ENCODE measurements at regions not wholly inside any gene's neighbourhood (a gene's known extent, or its start where the extent isn't known, plus 50 kb on each side); places are given as distances from the start of the nearest gene placed in this dataset.

DNA sequence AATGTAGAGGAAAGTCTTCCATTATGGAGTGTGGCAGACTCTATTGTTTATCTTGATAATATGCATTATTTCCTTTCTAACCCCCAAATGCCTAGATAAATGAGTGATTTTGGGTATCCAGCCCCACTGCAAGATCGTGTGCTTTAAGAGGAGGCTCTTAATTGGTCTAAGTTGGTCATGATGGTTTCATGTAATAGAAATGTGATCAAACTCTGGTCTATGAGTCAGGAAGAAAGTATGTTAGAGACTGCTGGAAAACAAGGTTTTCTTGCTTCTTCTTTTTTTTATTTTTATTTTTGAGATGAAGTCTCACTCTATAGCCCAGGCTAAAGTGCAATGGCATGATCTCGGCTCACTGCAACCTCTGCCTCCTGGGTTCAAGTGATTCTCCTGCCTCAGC lies 344.5 kb upstream of the TNP1 start (continued):
- TF ChIP-seq, protein P1, sequence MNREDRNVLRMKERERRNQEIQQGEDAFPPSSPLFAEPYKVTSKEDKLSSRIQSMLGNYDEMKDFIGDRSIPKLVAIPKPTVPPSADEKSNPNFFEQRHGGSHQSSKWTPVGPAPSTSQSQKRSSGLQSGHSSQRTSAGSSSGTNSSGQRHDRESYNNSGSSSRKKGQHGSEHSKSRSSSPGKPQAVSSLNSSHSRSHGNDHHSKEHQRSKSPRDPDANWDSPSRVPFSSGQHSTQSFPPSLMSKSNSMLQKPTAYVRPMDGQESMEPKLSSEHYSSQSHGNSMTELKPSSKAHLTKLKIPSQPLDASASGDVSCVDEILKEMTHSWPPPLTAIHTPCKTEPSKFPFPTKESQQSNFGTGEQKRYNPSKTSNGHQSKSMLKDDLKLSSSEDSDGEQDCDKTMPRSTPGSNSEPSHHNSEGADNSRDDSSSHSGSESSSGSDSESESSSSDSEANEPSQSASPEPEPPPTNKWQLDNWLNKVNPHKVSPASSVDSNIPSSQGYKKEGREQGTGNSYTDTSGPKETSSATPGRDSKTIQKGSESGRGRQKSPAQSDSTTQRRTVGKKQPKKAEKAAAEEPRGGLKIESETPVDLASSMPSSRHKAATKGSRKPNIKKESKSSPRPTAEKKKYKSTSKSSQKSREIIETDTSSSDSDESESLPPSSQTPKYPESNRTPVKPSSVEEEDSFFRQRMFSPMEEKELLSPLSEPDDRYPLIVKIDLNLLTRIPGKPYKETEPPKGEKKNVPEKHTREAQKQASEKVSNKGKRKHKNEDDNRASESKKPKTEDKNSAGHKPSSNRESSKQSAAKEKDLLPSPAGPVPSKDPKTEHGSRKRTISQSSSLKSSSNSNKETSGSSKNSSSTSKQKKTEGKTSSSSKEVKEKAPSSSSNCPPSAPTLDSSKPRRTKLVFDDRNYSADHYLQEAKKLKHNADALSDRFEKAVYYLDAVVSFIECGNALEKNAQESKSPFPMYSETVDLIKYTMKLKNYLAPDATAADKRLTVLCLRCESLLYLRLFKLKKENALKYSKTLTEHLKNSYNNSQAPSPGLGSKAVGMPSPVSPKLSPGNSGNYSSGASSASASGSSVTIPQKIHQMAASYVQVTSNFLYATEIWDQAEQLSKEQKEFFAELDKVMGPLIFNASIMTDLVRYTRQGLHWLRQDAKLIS (CRISPR knock-in tag; IDR thresholded peaks at IDR 0.05) = no peak
- no peak for TF ChIP-seq ZSCAN30 (CRISPR knock-in tag; IDR thresholded peaks at IDR 0.05)
- no peak for TF ChIP-seq ZNF616 (CRISPR knock-in tag; IDR thresholded peaks at IDR 0.05; ENCODE audit: low read depth)
- no peak for TF ChIP-seq HDAC6 (IDR thresholded peaks at IDR 0.05; ENCODE audit: low read depth, low read length)
- TF ChIP-seq, protein P2, sequence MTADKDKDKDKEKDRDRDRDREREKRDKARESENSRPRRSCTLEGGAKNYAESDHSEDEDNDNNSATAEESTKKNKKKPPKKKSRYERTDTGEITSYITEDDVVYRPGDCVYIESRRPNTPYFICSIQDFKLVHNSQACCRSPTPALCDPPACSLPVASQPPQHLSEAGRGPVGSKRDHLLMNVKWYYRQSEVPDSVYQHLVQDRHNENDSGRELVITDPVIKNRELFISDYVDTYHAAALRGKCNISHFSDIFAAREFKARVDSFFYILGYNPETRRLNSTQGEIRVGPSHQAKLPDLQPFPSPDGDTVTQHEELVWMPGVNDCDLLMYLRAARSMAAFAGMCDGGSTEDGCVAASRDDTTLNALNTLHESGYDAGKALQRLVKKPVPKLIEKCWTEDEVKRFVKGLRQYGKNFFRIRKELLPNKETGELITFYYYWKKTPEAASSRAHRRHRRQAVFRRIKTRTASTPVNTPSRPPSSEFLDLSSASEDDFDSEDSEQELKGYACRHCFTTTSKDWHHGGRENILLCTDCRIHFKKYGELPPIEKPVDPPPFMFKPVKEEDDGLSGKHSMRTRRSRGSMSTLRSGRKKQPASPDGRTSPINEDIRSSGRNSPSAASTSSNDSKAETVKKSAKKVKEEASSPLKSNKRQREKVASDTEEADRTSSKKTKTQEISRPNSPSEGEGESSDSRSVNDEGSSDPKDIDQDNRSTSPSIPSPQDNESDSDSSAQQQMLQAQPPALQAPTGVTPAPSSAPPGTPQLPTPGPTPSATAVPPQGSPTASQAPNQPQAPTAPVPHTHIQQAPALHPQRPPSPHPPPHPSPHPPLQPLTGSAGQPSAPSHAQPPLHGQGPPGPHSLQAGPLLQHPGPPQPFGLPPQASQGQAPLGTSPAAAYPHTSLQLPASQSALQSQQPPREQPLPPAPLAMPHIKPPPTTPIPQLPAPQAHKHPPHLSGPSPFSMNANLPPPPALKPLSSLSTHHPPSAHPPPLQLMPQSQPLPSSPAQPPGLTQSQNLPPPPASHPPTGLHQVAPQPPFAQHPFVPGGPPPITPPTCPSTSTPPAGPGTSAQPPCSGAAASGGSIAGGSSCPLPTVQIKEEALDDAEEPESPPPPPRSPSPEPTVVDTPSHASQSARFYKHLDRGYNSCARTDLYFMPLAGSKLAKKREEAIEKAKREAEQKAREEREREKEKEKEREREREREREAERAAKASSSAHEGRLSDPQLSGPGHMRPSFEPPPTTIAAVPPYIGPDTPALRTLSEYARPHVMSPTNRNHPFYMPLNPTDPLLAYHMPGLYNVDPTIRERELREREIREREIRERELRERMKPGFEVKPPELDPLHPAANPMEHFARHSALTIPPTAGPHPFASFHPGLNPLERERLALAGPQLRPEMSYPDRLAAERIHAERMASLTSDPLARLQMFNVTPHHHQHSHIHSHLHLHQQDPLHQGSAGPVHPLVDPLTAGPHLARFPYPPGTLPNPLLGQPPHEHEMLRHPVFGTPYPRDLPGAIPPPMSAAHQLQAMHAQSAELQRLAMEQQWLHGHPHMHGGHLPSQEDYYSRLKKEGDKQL (CRISPR knock-in tag; IDR thresholded peaks at IDR 0.05; ENCODE audit: low read depth) = no peak
- no peak for TF ChIP-seq ZNF260 (CRISPR knock-in tag; IDR thresholded peaks at IDR 0.05; ENCODE audit: borderline replicate concordance, low read depth)
- no peak for TF ChIP-seq TBX3 (IDR thresholded peaks at IDR 0.05; ENCODE audit: borderline replicate concordance)
- no peak for TF ChIP-seq SAFB2 (CRISPR knock-in tag; IDR thresholded peaks at IDR 0.05; ENCODE audit: borderline replicate concordance, low read depth)
